ENCODE measurements at regions not wholly inside any gene's neighbourhood (a gene's known extent, or its start where the extent isn't known, plus 50 kb on each side); places are given as distances from the start of the nearest gene placed in this dataset.

DNA sequence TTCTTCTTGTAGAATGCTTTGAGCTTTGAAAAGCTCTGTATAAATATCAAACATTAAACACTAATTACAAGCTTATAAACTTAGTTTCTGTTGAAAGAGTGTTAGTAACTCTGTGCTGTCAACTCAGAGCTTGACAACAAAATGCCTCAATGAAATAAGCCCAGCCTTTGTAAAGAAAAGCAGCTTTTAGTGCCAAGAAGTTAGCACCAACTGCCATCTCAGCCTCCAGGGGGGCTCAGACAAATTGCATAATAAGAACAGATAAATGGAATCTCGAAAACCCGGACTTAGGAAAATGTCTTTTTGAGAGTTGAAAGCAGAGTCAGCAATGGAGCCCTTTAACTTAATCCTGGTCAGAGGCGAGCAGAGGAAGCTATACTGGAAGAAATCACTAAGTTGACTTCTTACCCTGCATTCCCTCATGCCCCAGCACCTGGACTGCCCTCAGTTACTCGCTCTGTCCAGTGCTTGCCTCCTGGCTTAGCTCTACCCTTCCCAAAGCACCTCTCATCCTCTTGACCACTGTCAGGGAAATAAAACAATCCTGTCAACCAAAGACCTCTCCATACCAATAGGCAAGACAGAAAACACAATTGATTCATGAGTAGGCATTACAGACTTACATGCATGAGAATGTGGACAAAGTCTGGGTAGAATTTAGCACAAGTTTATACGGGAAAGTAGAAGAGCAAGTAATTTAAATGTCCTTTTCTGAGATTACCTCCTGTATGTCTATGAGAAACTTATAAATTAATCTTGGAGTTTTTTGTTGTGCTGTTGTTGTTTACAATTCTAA lies 352.7 kb downstream of the ZNF608 start:
- ChIA-PET CTCF (no interaction called here), POLR2A (no interaction called here)
- Mint-ChIP-seq H3K4me3 (no peak overlapping the region), H3K36me3 (ENCODE audit: low read depth) (no peaks in the 10 kb centered on the region), H3K9me3 (ENCODE audit: low read depth) (peaks cover 9% of the 10 kb centered on the region), H3K4me1 (no peaks in the 10 kb centered on the region), H3K27ac (no peak overlapping the region), H3K27me3 (no peaks in the 10 kb centered on the region)
- no peak for DNase-seq
- ATAC-seq: no peak
- intact Hi-C loops (cut with DNase I, micrococcal nuclease): no loop called here

DNA sequence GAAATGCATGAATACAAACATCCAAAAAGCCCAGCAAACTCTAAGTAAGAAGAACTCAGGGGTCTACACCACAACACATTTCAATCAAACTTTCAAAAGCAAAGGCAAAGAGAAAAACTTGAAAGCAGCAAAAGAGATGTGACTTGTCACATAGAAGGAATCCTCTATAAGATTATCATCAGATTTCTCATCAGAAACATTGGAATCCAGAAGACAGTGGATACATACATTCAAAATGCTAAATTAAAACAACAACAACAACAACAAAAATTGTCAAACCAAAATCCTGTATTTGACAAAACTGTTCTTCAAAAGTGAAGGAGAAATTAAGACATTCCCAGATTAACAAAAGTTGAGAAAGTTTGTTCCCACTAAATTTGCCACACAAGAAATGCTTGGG lies 362.7 kb downstream of the ZNF608 start:
- POLR2A ChIA-PET: no interaction called here

GRCh38 chr5:124377386-124377785 lies 369.1 kb downstream of the ZNF608 start:
- Mint-ChIP-seq H3K4me3 (no peak overlapping the region), H3K4me1 (no peaks in the 10 kb centered on the region), H3K27me3 (peaks cover 2% of the 10 kb centered on the region), H3K36me3 (ENCODE audit: low read depth) (no peaks in the 10 kb centered on the region), H3K27ac (no peak overlapping the region), H3K9me3 (ENCODE audit: low read depth) (peaks cover 13% of the 10 kb centered on the region)
- ATAC-seq (no peak), DNase-seq (no peak)
- ChIA-PET CTCF (no interaction called here), POLR2A (no interaction called here)
- intact Hi-C loops (cut with DNase I, micrococcal nuclease): no loop called here

More for the DNA sequence above, 362.7 kb downstream of the ZNF608 start:
- Mint-ChIP-seq H3K4me3 (no peak overlapping the region), H3K36me3 (ENCODE audit: low read depth) (no peaks in the 10 kb centered on the region), H3K9me3 (ENCODE audit: low read depth) (peaks cover 22% of the 10 kb centered on the region), H3K27me3 (peaks cover 2% of the 10 kb centered on the region), H3K27ac (no peak overlapping the region), H3K4me1 (no peaks in the 10 kb centered on the region)
- CTCF ChIA-PET: no interaction called here
- ATAC-seq (no peak), DNase-seq (no peak)
- intact Hi-C loops (cut with DNase I, micrococcal nuclease): no loop called here

- no peaks in the 10 kb centered on the region for H3K27me3 Mint-ChIP-seq
- H3K36me3 Mint-ChIP-seq (ENCODE audit: low read depth): no peaks in the 10 kb centered on the region
- no peak overlapping the region for H3K4me3 Mint-ChIP-seq
- no peak for ATAC-seq
- intact Hi-C loops (cut with DNase I, micrococcal nuclease): no loop called here
- DNase-seq: no peak
- CTCF ChIA-PET: interaction anchor here (0.7 kb wide), 1 partner anchor 569 kb away, joined by 3 read pairs; no protein-coding TSS in a partner anchor
- no peaks in the 10 kb centered on the region for H3K4me1 Mint-ChIP-seq
- H3K27ac Mint-ChIP-seq: no peak overlapping the region
- H3K9me3 Mint-ChIP-seq (ENCODE audit: low read depth): peaks cover 4% of the 10 kb centered on the region
- POLR2A ChIA-PET: no interaction called here
Observed at GRCh38 chr5:124373883-124374282, 372.6 kb downstream of the ZNF608 start.

GRCh38 chr5:124372457-124372856 lies 374.0 kb downstream of the ZNF608 start:
- ChIA-PET CTCF (no interaction called here), POLR2A (no interaction called here)
- intact Hi-C loops (cut with DNase I, micrococcal nuclease): no loop called here
- Mint-ChIP-seq H3K27me3 (no peaks in the 10 kb centered on the region), H3K27ac (no peak overlapping the region), H3K4me1 (no peaks in the 10 kb centered on the region), H3K4me3 (no peak overlapping the region), H3K9me3 (ENCODE audit: low read depth) (peaks cover 7% of the 10 kb centered on the region), H3K36me3 (ENCODE audit: low read depth) (no peaks in the 10 kb centered on the region)
- DNase-seq: no peak
- no peak for ATAC-seq

DNA sequence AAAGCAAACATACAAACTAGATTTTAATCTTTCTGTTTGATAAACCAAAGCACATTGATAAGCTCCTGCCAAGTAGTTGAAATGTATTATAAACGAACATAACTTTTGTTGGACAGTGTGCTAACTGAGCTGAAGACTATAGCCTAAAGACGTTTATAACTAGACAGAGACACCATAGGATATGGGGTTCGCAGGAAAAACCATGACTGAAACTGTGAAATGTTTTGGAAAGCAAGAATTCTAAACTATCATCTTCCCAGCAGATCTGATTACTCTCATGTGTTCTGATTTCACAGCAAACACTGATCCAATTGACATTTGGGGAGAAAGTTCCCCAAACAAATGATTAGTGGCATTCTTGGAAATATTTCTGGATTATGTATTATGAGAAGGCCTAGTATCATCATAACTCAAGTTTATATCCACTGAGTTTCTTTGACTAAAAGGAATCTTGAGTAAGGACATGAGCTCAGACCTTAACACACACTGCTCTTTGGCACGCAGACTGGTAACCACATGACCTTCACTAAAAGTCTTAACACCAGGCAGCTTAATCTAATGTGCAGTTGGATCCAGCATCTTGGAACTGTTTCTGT lies 375.2 kb downstream of the ZNF608 start:
- intact Hi-C loops (cut with DNase I, micrococcal nuclease): no loop called here
- Mint-ChIP-seq H3K9me3 (ENCODE audit: low read depth) (peaks cover 7% of the 10 kb centered on the region), H3K27ac (no peak overlapping the region), H3K4me3 (no peak overlapping the region), H3K4me1 (no peaks in the 10 kb centered on the region), H3K27me3 (no peaks in the 10 kb centered on the region), H3K36me3 (ENCODE audit: low read depth) (no peaks in the 10 kb centered on the region)
- no peak for ATAC-seq
- DNase-seq: no peak
- CTCF ChIA-PET: no interaction called here
- POLR2A ChIA-PET: no interaction called here

DNA sequence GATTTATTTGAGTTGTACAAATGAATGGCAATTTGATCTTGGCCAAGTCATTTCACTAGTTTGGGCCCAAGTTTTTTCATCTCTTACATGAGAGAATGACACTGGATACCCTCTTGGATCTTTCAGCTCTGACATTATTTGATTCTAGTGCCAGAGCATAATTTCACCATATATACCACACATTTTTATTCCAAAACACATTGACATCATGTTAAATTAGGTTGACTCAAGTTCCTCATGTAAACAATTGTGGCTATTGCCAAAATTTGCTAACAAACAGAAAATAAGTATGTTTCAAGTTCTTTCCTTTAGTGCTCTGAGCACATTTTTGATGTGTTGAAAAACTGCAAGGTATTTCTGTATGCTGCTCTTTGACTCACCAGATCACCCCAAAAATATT lies 375.8 kb downstream of the ZNF608 start:
- Mint-ChIP-seq H3K27ac (no peak overlapping the region), H3K36me3 (ENCODE audit: low read depth) (no peaks in the 10 kb centered on the region), H3K4me3 (no peak overlapping the region), H3K9me3 (ENCODE audit: low read depth) (peaks cover 6% of the 10 kb centered on the region), H3K4me1 (no peaks in the 10 kb centered on the region), H3K27me3 (no peaks in the 10 kb centered on the region)
- ATAC-seq (no peak), DNase-seq (no peak)
- intact Hi-C loops (cut with DNase I, micrococcal nuclease): no loop called here
- ChIA-PET CTCF (no interaction called here), POLR2A (no interaction called here)

DNA sequence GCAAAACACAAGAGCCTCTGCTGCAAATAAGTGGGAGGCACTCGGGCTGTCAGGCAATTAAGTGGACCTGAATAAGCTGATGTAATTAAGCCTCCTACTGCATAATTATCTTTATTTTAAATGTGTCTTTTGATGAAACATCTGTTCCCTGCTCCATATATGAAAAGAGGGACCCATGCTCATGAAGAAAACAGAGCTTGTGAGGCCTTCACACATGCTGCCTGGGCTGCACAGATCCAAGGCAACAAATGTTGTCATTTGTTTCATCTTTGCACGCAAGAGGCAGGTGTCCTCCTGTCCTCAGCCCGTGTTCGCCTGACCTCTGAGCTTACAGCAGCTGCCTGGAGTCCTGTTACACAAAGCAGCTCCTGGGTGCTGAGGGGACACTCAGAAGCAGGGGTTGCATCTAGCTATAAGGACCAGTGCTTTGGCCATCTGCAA lies 381.1 kb downstream of the ZNF608 start:
- intact Hi-C loops (cut with DNase I, micrococcal nuclease): no loop called here
- DNase-seq: no peak
- peaks cover 5% of the 10 kb centered on the region for H3K9me3 Mint-ChIP-seq (ENCODE audit: low read depth)
- H3K36me3 Mint-ChIP-seq (ENCODE audit: low read depth): no peaks in the 10 kb centered on the region
- H3K27ac Mint-ChIP-seq: no peak overlapping the region
- ATAC-seq: no peak
- POLR2A ChIA-PET: no interaction called here
- no peaks in the 10 kb centered on the region for H3K4me1 Mint-ChIP-seq
- H3K4me3 Mint-ChIP-seq: no peak overlapping the region
- H3K27me3 Mint-ChIP-seq: no peaks in the 10 kb centered on the region
- CTCF ChIA-PET: interaction anchor here (0.6 kb wide), 1 partner anchor 961 kb away, joined by 3 read pairs; no protein-coding TSS in a partner anchor

GRCh38 chr5:124355928-124356327 lies 390.5 kb downstream of the ZNF608 start:
- peaks cover 2% of the 10 kb centered on the region for H3K9me3 Mint-ChIP-seq (ENCODE audit: low read depth)
- ChIA-PET POLR2A (no interaction called here), CTCF (no interaction called here)
- ATAC-seq (no peak), DNase-seq (no peak)
- no peak overlapping the region for H3K27ac Mint-ChIP-seq
- no peaks in the 10 kb centered on the region for H3K36me3 Mint-ChIP-seq (ENCODE audit: low read depth)
- intact Hi-C loops (cut with DNase I, micrococcal nuclease): no loop called here
- H3K4me1 Mint-ChIP-seq: no peaks in the 10 kb centered on the region
- no peak overlapping the region for H3K4me3 Mint-ChIP-seq
- peaks cover 2% of the 10 kb centered on the region for H3K27me3 Mint-ChIP-seq

DNA sequence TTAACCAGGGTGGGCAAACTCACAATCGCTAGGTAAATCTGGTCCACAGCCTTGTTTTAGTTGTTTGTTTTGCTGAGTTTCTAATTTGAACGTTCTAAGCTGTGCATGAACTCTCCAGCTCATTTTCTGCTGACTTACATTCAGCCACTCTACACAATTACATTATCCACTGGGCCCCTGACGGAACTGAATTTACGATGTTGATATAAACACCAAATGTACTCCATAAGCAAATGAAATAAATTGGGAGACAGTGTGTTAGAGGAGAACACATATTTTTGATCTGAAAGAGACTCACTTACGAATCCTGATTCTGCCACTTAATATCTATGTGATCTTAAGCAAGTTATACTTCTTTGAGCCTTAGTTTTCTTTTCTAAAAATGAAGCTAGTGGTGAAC lies 393.4 kb downstream of the ZNF608 start:
- intact Hi-C loops (cut with DNase I, micrococcal nuclease): no loop called here
- peaks cover 2% of the 10 kb centered on the region for H3K9me3 Mint-ChIP-seq (ENCODE audit: low read depth)
- no peak overlapping the region for H3K4me3 Mint-ChIP-seq
- no peak overlapping the region for H3K27ac Mint-ChIP-seq
- H3K36me3 Mint-ChIP-seq (ENCODE audit: low read depth): no peaks in the 10 kb centered on the region
- H3K27me3 Mint-ChIP-seq: peaks cover 2% of the 10 kb centered on the region
- POLR2A ChIA-PET: no interaction called here
- CTCF ChIA-PET: interaction anchor here (0.6 kb wide), 1 partner anchor 143 kb away, joined by 3 read pairs; no protein-coding TSS in a partner anchor
- H3K4me1 Mint-ChIP-seq: no peaks in the 10 kb centered on the region
- ATAC-seq (no peak), DNase-seq (no peak)

DNA sequence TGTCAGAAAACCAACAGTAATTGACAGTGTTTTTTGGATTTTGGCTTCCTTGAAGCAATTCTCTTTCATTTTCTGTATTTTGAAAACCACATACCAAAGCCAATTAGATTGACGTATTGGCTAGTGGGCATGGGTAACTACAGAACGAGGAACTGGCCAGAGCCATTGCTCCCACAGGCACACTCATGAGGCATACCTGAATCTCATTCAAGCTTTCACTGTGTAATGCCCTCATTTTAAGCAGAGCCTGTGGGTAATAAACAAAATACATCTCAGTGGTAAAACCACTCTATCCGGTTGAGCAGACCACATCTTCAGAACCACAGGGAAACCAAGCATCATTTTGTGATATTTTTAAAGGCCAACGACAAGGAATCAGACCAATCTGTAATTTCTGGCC lies 394.1 kb downstream of the ZNF608 start:
- peaks cover 2% of the 10 kb centered on the region for H3K9me3 Mint-ChIP-seq (ENCODE audit: low read depth)
- intact Hi-C loops (cut with DNase I, micrococcal nuclease): no loop called here
- no peaks in the 10 kb centered on the region for H3K36me3 Mint-ChIP-seq (ENCODE audit: low read depth)
- no peak overlapping the region for H3K4me3 Mint-ChIP-seq
- DNase-seq (no peak), ATAC-seq (no peak)
- ChIA-PET CTCF (no interaction called here), POLR2A (no interaction called here)
- no peaks in the 10 kb centered on the region for H3K4me1 Mint-ChIP-seq
- H3K27ac Mint-ChIP-seq: no peak overlapping the region
- H3K27me3 Mint-ChIP-seq: peaks cover 2% of the 10 kb centered on the region

GRCh38 chr5:124349931-124350330 lies 396.5 kb downstream of the ZNF608 start:
- H3K9me3 Mint-ChIP-seq (ENCODE audit: low read depth): peaks cover 2% of the 10 kb centered on the region
- no peak overlapping the region for H3K4me3 Mint-ChIP-seq
- H3K27ac Mint-ChIP-seq: no peak overlapping the region
- H3K27me3 Mint-ChIP-seq: peaks cover 2% of the 10 kb centered on the region
- POLR2A ChIA-PET: no interaction called here
- DNase-seq: no peak
- CTCF ChIA-PET: no interaction called here
- H3K36me3 Mint-ChIP-seq (ENCODE audit: low read depth): no peaks in the 10 kb centered on the region
- intact Hi-C loops (cut with DNase I, micrococcal nuclease): no loop called here
- H3K4me1 Mint-ChIP-seq: no peaks in the 10 kb centered on the region
- ATAC-seq: no peak

All from activated CD4-positive, alpha-beta T cell treated with anti-CD3 and anti-CD28 coated beads for 36 hours (primary cell).